Esophagus (tissue), 2 donors: ENCODE measurements at regions not wholly inside any gene's neighbourhood (a gene's known extent, or its start where the extent isn't known, plus 50 kb on each side); places are given as distances from the start of the nearest gene placed in this dataset.

Source experiments
- H3K27ac ChIP-seq, 2 donors: one replicate each; pipeline ENCODE4 v1.5.1; 2013; ENCODE audit warnings: low read depth in 2 of 2, mild to moderate bottlenecking in 2 of 2, inconsistent platforms in 1 of 2, low read length in 1 of 2, moderate library complexity in 1 of 2
- H3K27me3 ChIP-seq, 2 donors: one replicate each; pipeline ENCODE4 v1.6.1; 2013; ENCODE audit warnings: low read length in 2 of 2, control low read depth in 1 of 2, mild to moderate bottlenecking in 1 of 2; ENCODE audit not compliant: insufficient read depth in 2 of 2, control insufficient read depth in 1 of 2
- H3K36me3 ChIP-seq, 2 donors: one replicate each; pipeline ENCODE4 v1.6.1; 2013; ENCODE audit warnings: low read length in 1 of 2; ENCODE audit not compliant: control insufficient read depth in 2 of 2, insufficient read depth in 2 of 2
- H3K4me1 ChIP-seq, 2 donors: one replicate each; pipeline ENCODE4 v1.6.1; 2013; ENCODE audit warnings: low read length in 1 of 2; ENCODE audit not compliant: control insufficient read depth in 2 of 2, insufficient read depth in 2 of 2
- H3K4me3 ChIP-seq, 2 donors: one replicate each; pipeline ENCODE4 v1.5.1; 2013; ENCODE audit warnings: low read length in 2 of 2, mild to moderate bottlenecking in 2 of 2, low read depth in 1 of 2, moderate library complexity in 1 of 2
- H3K9me3 ChIP-seq, 2 donors: one replicate each; pipeline ENCODE4 v1.6.1; 2013; ENCODE audit warnings: mild to moderate bottlenecking in 2 of 2, low read depth in 1 of 2, low read length in 1 of 2, moderate library complexity in 1 of 2; ENCODE audit not compliant: control insufficient read depth in 2 of 2, insufficient read depth in 1 of 2
- whole genome bisulfite sequencing, 2 donors: extraction: QIAGEN DNeasy Blood & Tissue Kit; methylation state at CpG; one replicate each; pipeline ENCODE4 v1.1.7; 2013; 5-methylcytosine and 5-hydroxymethylcytosine counted together
- donor health status: healthy with polysubstance abuse.
- donor health status: Bipolar disorder and iron deficiency.

- H3K36me3 ChIP-seq: no peaks in the 10 kb centered on the region
- no peaks in the 10 kb centered on the region for H3K27me3 ChIP-seq
- no peak overlapping the region for H3K4me3 ChIP-seq
- 77 to 78% methylated on average over 11 of the region's 11 CpGs for WGBS, 2 donors
- H3K27ac ChIP-seq: no peak overlapping the region
- no peaks in the 10 kb centered on the region for H3K9me3 ChIP-seq
- H3K4me1 ChIP-seq: no peaks in the 10 kb centered on the region
Measured at GRCh38 chr9:113653746-113654604, 190.4 kb downstream of the RGS3 start.

- Histone ChIP-seq H3K27me3 (no peaks in the 10 kb centered on the region), H3K27ac (peak overlapping the region; percentile 24 to 57), H3K36me3 (no peaks in the 10 kb centered on the region), H3K4me3 (no peak overlapping the region), H3K4me1 (no peaks in the 10 kb centered on the region), H3K9me3 (no peaks in the 10 kb centered on the region)
- WGBS, 2 donors: 58 to 70% methylated on average over 13 of the region's 13 CpGs
Measured at GRCh38 chr9:113654605-113655428, 191.3 kb downstream of the RGS3 start.

GRCh38 chr9:113656771-113657670, 193.5 kb downstream of the RGS3 start:
- WGBS, 2 donors: 58 to 61% methylated on average over 21 of the region's 21 CpGs
- Histone ChIP-seq H3K27ac (no peak overlapping the region), H3K4me1 (no peaks in the 10 kb centered on the region), H3K9me3 (no peaks in the 10 kb centered on the region), H3K36me3 (no peaks in the 10 kb centered on the region), H3K4me3 (no peak overlapping the region), H3K27me3 (no peaks in the 10 kb centered on the region)

DNA sequence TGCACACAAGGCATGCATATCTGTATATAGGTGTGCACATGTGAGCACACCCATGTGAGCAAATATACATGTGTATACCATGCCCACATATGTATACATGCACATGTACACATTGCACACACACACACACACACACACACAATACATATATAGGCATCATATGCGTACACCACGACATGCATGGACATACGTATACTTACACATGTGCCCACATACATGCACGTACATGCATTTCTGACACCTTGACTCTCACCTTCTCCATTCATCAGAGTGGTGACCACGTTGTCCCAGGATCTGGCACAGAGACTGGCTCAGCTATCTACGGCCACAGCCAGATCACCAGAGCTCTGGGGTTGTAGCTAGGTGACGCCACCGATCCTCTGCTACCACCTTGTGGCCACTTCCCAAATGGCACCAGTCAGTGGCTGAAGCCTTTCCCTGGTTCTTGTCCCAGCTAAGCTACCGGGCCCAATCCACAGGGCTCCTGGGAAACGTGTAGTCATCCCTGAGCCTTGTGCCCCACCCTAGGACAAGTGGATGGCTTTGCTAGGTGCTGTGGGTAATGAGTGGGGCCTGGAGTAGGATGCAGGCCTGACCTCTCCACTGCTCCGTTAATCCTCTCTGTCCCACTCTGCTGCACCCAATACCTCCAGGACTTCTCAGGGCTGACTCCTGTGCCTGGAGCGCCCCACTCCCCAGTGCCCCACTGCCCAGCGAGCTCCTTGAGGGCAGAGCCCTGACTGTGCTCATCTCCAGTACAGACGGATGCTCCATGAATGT, 194.4 kb downstream of the RGS3 start:
- no peaks in the 10 kb centered on the region for H3K36me3 ChIP-seq
- H3K9me3 ChIP-seq: no peaks in the 10 kb centered on the region
- H3K4me3 ChIP-seq: no peak overlapping the region
- WGBS, 2 donors: 28 to 35% methylated on average over 14 of the region's 14 CpGs
- no peak overlapping the region for H3K27ac ChIP-seq
- no peaks in the 10 kb centered on the region for H3K4me1 ChIP-seq
- no peaks in the 10 kb centered on the region for H3K27me3 ChIP-seq

- Histone ChIP-seq H3K27me3 (no peaks in the 10 kb centered on the region), H3K4me1 (no peaks in the 10 kb centered on the region), H3K36me3 (no peaks in the 10 kb centered on the region), H3K4me3 (no peak overlapping the region), H3K27ac (no peak overlapping the region), H3K9me3 (no peaks in the 10 kb centered on the region)
- 45 to 60% methylated on average over 3 of the region's 3 CpGs for WGBS, 2 donors
Measured at GRCh38 chr9:113658545-113658895, 195.0 kb downstream of the RGS3 start.

- Histone ChIP-seq H3K4me1 (no peaks in the 10 kb centered on the region), H3K27me3 (no peaks in the 10 kb centered on the region), H3K36me3 (no peaks in the 10 kb centered on the region), H3K27ac (no peak overlapping the region), H3K4me3 (no peak overlapping the region), H3K9me3 (no peaks in the 10 kb centered on the region)
- 64 to 71% methylated on average over 3 of the region's 3 CpGs for WGBS, 2 donors
Measured at GRCh38 chr9:113659039-113659438, 195.5 kb downstream of the RGS3 start.

- Histone ChIP-seq H3K9me3 (no peaks in the 10 kb centered on the region), H3K27me3 (no peaks in the 10 kb centered on the region), H3K4me1 (no peaks in the 10 kb centered on the region), H3K27ac (no peak overlapping the region), H3K4me3 (no peak overlapping the region), H3K36me3 (no peaks in the 10 kb centered on the region)
- WGBS, 2 donors: 63 to 78% methylated on average over 3 of the region's 3 CpGs
Measured at GRCh38 chr9:113659740-113660139, 196.2 kb downstream of the RGS3 start.

GRCh38 chr9:113660196-113660595, 196.7 kb downstream of the RGS3 start:
- H3K27ac ChIP-seq: no peak overlapping the region
- H3K27me3 ChIP-seq: no peaks in the 10 kb centered on the region
- H3K9me3 ChIP-seq: no peaks in the 10 kb centered on the region
- H3K36me3 ChIP-seq: no peaks in the 10 kb centered on the region
- no peaks in the 10 kb centered on the region for H3K4me1 ChIP-seq
- H3K4me3 ChIP-seq: no peak overlapping the region
- WGBS, 2 donors: 70 to 77% methylated on average over 9 of the region's 9 CpGs

- Histone ChIP-seq H3K4me1 (no peaks in the 10 kb centered on the region), H3K4me3 (no peak overlapping the region), H3K9me3 (no peaks in the 10 kb centered on the region), H3K36me3 (peaks cover 0 to 2% of the 10 kb centered on the region in 2 donors), H3K27ac (no peak overlapping the region), H3K27me3 (no peaks in the 10 kb centered on the region)
- WGBS, 2 donors: 87 to 91% methylated on average over 7 of the region's 7 CpGs
Measured at GRCh38 chr9:113661074-113661473, 197.5 kb downstream of the RGS3 start.
